ENCODE measurements at regions not wholly inside any gene's neighbourhood (a gene's known extent, or its start where the extent isn't known, plus 50 kb on each side); places are given as distances from the start of the nearest gene placed in this dataset.

- H3K27me3 ChIP-seq (ENCODE audit: low read depth), result no peaks in the 10 kb centered on the region
- H3K4me3 ChIP-seq, result no peak overlapping the region
- TF ChIP-seq CTCF (IDR thresholded peaks at IDR 0.05), result no peak
- no peak for ATAC-seq
- no peaks in the 10 kb centered on the region for H3K36me3 ChIP-seq
- no peaks in the 10 kb centered on the region for H3K9me3 ChIP-seq
- H3K27ac ChIP-seq, result peak overlapping the region; percentile 74
- H3K4me1 ChIP-seq, result peaks cover 48% of the 10 kb centered on the region
- intact Hi-C loops (cut with DNase I), result no loop called here
- no peak for DNase-seq
Observed at GRCh38 chr1:235918465-235918864, 51.8 kb upstream of the LYST start.

GRCh38 chr1:235918032-235918431 lies 51.3 kb upstream of the LYST start:
- no peaks in the 10 kb centered on the region for H3K36me3 ChIP-seq
- intact Hi-C loops (cut with DNase I), result no loop called here
- no peaks in the 10 kb centered on the region for H3K27me3 ChIP-seq (ENCODE audit: low read depth)
- H3K27ac ChIP-seq, result peak overlapping the region; percentile 74
- TF ChIP-seq CTCF (IDR thresholded peaks at IDR 0.05), result no peak
- no peak for DNase-seq
- no peak overlapping the region for H3K4me3 ChIP-seq
- no peaks in the 10 kb centered on the region for H3K9me3 ChIP-seq
- no peak for ATAC-seq
- H3K4me1 ChIP-seq, result peaks cover 48% of the 10 kb centered on the region

- no peak for TF ChIP-seq CTCF (IDR thresholded peaks at IDR 0.05)
- intact Hi-C loops (cut with DNase I), result no loop called here
Observed at GRCh38 chr1:235917267-235917811, 50.6 kb upstream of the LYST start.

More at GRCh38 chr1:235917267-235917811, 50.6 kb upstream of the LYST start:
- Histone ChIP-seq H3K36me3 (no peaks in the 10 kb centered on the region), H3K9me3 (no peaks in the 10 kb centered on the region), H3K4me3 (no peak overlapping the region), H3K27ac (peak overlapping the region; percentile 74), H3K4me1 (peaks cover 48% of the 10 kb centered on the region), H3K27me3 (ENCODE audit: low read depth) (no peaks in the 10 kb centered on the region)
- DNase-seq (peak; percentile 74), ATAC-seq (peak; percentile 90 to 92)
